Activated CD4-positive, alpha-beta T cell treated with anti-CD3 and anti-CD28 coated beads, Interleukin-2, amount 10 ng/mL, durations not matched to agents 7 days and 5 days (primary cell): ENCODE measurements at regions not wholly inside any gene's neighbourhood (a gene's known extent, or its start where the extent isn't known, plus 50 kb on each side); places are given as distances from the start of the nearest gene placed in this dataset.

Source experiments
- CTCF ChIA-PET: fragments of 350-600 bp; sonication (Branson Sonifier 250); formaldehyde crosslinking; loops from one replicate; lab custom pipeline; 2021; ENCODE audit warnings: antibody characterized with exemption; lab: Charles Lee
- POLR2A ChIA-PET: fragments of 350-600 bp; sonication (Branson Sonifier 250); formaldehyde crosslinking; loops from one replicate; lab custom pipeline; 2021; ENCODE audit warnings: antibody characterized with exemption; lab: Charles Lee
- DNase-seq: peaks from one replicate; pipeline ENCODE4 v3.0.0-alpha.2; 2020
- H3K27ac Mint-ChIP-seq: one replicate; pipeline ENCODE4 v1.8.0; 2021; ENCODE audit warnings: mild to moderate bottlenecking, moderate library complexity, mixed read lengths
- H3K27me3 Mint-ChIP-seq: one replicate; pipeline ENCODE4 v1.8.0; 2021; ENCODE audit warnings: mixed read lengths
- H3K36me3 Mint-ChIP-seq: one replicate; pipeline ENCODE4 v1.8.0; 2021; ENCODE audit warnings: low read depth, mixed read lengths
- H3K4me1 Mint-ChIP-seq: one replicate; pipeline ENCODE4 v1.8.0; 2021; ENCODE audit warnings: mixed read lengths
- H3K4me3 Mint-ChIP-seq: one replicate; pipeline ENCODE4 v1.8.0; 2021; ENCODE audit warnings: mild to moderate bottlenecking, moderate library complexity, mixed read lengths
- H3K9me3 Mint-ChIP-seq: one replicate; pipeline ENCODE4 v1.8.0; 2021; ENCODE audit warnings: mixed read lengths

DNA sequence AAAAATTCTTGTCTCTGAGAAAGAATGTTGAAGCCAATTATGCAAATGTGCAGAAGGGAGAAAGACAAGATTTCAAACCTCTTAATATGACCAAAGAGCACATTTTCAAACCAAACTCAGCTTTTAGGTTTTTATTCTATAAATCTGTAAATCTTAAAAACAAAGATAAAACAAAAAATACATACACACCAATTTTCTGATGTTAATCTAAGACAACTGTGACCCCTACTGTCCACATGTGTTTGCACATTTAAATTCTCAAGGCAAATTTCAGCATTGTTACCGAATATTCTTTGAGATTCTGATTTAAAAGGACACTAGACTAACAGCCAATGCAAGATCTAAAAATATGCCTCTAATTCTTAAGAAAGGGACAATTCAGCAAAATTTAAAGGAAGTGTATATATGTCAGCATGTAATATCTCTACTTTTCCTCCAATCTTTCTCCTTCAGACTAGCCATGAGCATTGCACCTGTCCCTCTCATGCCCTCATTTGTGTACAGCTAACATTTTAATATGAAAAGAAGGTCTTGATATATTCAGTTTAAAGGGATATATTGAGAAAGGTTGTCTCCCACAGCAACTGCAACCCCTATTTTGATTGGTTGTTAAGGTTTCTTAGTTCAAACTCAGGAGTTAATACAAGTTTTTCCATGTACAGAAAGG is 417.9 kb downstream of the IPMK start:
- Mint-ChIP-seq H3K27me3 (no peaks in the 10 kb centered on the region), H3K27ac (no peak overlapping the region), H3K4me3 (no peak overlapping the region), H3K36me3 (no peaks in the 10 kb centered on the region), H3K9me3 (no peaks in the 10 kb centered on the region), H3K4me1 (no peaks in the 10 kb centered on the region)
- ChIA-PET CTCF (no interaction called here), POLR2A (no interaction called here)
- no peak for DNase-seq

DNA sequence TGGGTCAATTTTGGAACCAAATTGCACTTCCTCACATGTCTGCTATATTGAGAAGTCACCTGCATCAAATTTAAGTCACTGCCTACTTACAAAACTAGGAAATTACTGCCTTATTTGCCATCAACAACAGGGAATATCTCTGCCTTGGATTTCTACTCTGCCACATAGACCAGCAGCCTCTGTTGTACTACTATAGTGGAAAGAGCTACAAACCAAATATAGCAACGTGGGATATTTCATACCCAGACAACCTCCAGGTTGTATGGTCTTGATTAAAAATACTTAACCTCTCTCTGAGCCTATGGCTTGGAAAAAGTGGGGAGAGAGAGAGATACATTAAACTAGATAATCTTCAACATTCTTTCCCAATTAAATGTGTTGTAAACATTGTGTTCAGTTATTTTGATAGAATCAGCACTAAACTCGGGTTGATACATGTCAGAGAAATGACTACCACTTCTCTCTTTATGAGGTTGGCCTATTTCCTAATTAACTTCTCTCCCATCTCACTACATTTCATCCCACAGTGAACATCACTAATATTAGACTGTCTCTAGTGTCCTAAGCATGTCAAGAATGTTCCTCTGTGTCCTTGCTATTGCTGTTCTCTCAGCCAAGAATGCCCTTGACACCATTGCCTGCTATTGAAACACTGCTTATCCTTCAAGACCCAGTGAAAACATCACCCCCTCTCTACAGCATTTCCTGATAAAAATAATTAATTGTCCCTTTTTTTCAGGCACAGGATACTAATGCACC is 421.2 kb downstream of the IPMK start:
- DNase-seq = no peak
- no peak overlapping the region for H3K27ac Mint-ChIP-seq
- POLR2A ChIA-PET = no interaction called here
- no peaks in the 10 kb centered on the region for H3K9me3 Mint-ChIP-seq
- H3K27me3 Mint-ChIP-seq = no peaks in the 10 kb centered on the region
- CTCF ChIA-PET = interaction anchor here (1.4 kb wide), 1 partner anchor 14 kb away, joined by 3 read pairs; no protein-coding TSS in a partner anchor
- H3K36me3 Mint-ChIP-seq = no peaks in the 10 kb centered on the region
- no peak overlapping the region for H3K4me3 Mint-ChIP-seq
- no peaks in the 10 kb centered on the region for H3K4me1 Mint-ChIP-seq

DNA sequence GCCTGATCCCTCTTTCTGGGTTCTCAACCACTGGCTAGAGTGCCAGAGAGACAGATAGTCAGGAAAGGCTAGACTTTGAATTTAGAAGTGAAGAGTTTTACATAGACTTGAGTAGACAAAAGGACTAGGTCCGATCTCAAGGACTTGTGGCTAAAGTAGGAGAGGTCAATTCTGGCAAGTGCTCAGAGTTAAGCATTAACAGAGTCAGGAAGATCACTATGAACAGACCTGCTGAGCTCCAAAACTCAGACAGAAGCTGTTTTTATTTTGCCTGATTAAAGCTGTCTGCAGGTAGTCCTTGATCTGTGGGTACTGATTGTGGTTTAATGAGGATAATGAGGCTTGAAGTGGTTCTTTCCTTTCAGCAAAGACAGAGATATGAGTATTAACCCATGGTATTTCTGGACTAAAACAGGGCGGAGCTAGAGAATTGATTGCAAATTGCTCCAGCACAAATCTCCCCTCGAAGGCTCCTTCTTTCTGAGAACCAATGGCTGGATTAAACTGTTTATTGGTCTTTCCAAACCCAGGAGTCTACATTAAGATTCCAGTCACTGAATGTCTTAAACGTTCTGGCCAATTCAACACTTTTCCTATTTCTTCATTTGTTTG is 423.2 kb downstream of the IPMK start:
- no peaks in the 10 kb centered on the region for H3K36me3 Mint-ChIP-seq
- peaks cover 12% of the 10 kb centered on the region for H3K9me3 Mint-ChIP-seq
- POLR2A ChIA-PET = no interaction called here
- no peak overlapping the region for H3K27ac Mint-ChIP-seq
- DNase-seq = no peak
- CTCF ChIA-PET = no interaction called here
- no peaks in the 10 kb centered on the region for H3K4me1 Mint-ChIP-seq
- no peak overlapping the region for H3K4me3 Mint-ChIP-seq
- no peaks in the 10 kb centered on the region for H3K27me3 Mint-ChIP-seq

DNA sequence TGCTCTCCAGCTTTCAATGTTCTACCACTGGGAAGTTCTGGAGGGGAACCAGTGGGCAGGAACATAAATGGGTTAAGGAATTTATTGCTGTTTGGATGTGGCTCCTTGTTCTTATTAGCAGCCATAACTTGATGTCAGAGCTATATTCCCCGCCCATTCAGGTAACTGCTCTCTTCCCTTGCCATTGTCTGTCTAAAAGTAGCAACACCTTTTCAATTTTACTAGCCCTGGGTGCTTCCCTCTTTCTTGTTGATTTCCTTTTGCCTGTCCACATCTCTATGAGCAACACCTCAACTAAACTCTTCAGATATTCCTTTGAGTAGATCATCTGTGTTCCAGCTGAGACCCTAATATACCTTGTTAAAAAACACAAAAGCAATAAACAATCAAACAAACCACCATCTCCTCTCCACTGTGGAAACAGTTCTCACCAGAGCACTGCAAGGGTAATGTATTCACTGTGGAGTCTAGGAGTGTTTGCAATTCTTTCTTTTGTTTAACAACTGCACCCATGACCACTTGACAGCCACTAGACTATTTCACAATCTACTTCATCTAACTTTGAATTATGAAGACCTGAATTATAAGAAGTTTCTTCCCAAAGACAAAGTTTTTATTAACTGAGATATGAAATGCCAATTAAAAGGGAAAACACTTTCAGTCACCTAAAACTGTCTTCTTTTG is 436.7 kb downstream of the IPMK start:
- no peaks in the 10 kb centered on the region for H3K9me3 Mint-ChIP-seq
- DNase-seq = no peak
- H3K36me3 Mint-ChIP-seq = no peaks in the 10 kb centered on the region
- ChIA-PET CTCF (no interaction called here), POLR2A (no interaction called here)
- H3K27ac Mint-ChIP-seq = no peak overlapping the region
- H3K27me3 Mint-ChIP-seq = no peaks in the 10 kb centered on the region
- no peak overlapping the region for H3K4me3 Mint-ChIP-seq
- H3K4me1 Mint-ChIP-seq = no peaks in the 10 kb centered on the region

DNA sequence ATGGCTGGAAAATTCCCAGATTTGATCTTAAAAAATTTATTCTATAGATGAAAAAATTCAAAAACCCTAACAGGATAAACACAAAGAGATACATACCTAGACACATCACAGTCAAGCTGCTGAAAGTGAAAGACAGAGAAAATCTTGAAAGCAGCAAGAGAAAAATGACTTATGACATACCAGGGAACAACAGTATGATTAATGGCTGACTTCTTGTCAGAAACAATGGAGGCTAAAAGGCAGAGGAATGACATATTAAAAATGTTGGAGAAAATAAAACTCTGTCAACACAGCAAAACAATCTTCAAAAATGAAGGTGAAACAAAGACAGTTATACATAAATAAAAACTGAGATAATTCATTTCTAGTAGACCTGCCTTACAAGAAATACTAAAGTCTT is 442.7 kb downstream of the IPMK start:
- no peak overlapping the region for H3K27ac Mint-ChIP-seq
- no peaks in the 10 kb centered on the region for H3K36me3 Mint-ChIP-seq
- no peaks in the 10 kb centered on the region for H3K4me1 Mint-ChIP-seq
- CTCF ChIA-PET = no interaction called here
- no peaks in the 10 kb centered on the region for H3K27me3 Mint-ChIP-seq
- no peak overlapping the region for H3K4me3 Mint-ChIP-seq
- POLR2A ChIA-PET = no interaction called here
- no peaks in the 10 kb centered on the region for H3K9me3 Mint-ChIP-seq
- no peak for DNase-seq

DNA sequence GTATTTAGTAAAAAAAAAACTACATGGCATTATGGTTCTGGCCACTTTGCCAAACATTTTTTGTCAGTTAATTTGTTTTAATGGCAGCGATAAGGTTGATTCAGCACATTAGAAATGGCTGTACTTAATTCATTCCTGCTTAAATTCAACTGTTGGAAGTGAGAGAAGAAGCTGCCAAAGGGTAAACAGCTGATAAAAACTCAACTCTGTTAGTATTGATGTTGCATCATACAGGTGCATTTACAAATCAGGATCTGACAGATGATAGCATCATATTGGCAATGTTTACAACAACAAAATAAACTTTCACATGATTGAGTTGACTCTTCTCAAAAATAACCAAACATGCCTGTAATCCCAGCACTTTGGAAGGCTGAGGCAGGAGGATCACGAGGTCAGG is 444.3 kb downstream of the IPMK start:
- no peak for DNase-seq
- Mint-ChIP-seq H3K36me3 (no peaks in the 10 kb centered on the region), H3K4me3 (no peak overlapping the region), H3K27ac (no peak overlapping the region), H3K9me3 (no peaks in the 10 kb centered on the region), H3K4me1 (no peaks in the 10 kb centered on the region), H3K27me3 (no peaks in the 10 kb centered on the region)
- ChIA-PET POLR2A (no interaction called here), CTCF (no interaction called here)

DNA sequence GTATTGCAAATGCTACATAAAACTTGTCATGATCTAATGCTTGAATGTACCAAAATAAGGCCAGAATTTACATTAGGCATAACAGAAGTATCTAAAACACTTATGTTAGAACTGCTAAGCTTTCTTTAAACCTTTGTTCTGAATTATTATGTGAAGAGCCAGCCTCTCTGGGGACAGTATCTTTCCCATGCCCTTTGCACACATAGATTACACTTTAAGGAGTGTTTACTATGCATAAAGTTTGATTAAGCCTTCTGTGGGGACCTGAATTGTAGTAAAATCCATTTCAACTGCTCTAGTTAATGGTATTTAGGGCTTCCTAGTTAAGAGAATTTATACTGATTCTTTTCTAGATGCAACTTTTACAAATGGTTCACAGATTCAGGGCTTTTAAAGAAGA is 444.7 kb downstream of the IPMK start:
- no peaks in the 10 kb centered on the region for H3K36me3 Mint-ChIP-seq
- no peak overlapping the region for H3K27ac Mint-ChIP-seq
- no peaks in the 10 kb centered on the region for H3K27me3 Mint-ChIP-seq
- H3K9me3 Mint-ChIP-seq = no peaks in the 10 kb centered on the region
- DNase-seq = no peak
- CTCF ChIA-PET = no interaction called here
- POLR2A ChIA-PET = no interaction called here
- H3K4me3 Mint-ChIP-seq = no peak overlapping the region
- no peaks in the 10 kb centered on the region for H3K4me1 Mint-ChIP-seq

DNA sequence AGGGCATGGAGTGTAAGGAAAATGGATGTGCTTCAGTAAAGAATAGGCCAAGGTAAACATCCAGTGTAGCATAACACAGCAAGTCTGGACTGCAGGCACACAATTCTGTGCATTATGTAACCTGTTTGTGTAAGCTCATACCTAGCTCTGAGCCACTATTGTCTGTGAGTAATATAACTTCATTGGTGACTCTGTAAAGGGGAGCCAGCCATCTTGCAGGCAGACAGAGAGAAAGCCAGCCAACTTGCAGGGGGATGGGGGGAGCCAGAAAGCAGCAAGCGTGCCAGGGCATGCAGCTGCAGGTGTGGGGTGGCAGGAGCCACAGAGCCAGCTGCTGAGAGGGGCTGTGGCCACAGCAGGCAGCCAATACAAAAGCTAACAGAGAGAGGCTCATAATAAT is 449.2 kb downstream of the IPMK start:
- ChIA-PET CTCF (interaction anchor here (1.2 kb wide), 1 partner anchor 11 kb away, joined by 4 read pairs; no protein-coding TSS in a partner anchor), POLR2A (no interaction called here)
- H3K27me3 Mint-ChIP-seq = no peaks in the 10 kb centered on the region
- H3K9me3 Mint-ChIP-seq = no peaks in the 10 kb centered on the region
- no peaks in the 10 kb centered on the region for H3K4me1 Mint-ChIP-seq
- H3K4me3 Mint-ChIP-seq = no peak overlapping the region
- H3K27ac Mint-ChIP-seq = no peak overlapping the region
- no peaks in the 10 kb centered on the region for H3K36me3 Mint-ChIP-seq
- no peak for DNase-seq

DNA sequence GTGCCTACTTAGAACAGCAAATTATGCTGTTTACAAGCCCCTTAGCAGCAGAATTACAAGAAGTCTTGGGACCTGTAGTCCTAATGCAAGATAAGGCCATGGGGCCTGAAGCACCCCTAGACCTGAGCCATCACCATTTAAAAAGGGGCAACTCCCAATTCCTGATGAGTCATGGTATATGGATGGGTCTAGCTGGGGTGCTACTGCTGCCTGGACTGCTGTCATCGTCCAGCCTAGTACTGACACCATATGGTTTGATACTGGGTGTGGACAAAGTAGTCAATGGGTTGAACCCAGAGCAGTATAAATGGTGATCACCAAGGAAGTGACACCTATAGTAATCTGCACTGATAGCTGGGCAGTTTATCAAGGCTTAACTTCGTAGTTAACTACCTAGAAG is 450.0 kb downstream of the IPMK start:
- Mint-ChIP-seq H3K36me3 (no peaks in the 10 kb centered on the region), H3K4me3 (no peak overlapping the region), H3K4me1 (no peaks in the 10 kb centered on the region), H3K27ac (no peak overlapping the region), H3K27me3 (no peaks in the 10 kb centered on the region), H3K9me3 (no peaks in the 10 kb centered on the region)
- ChIA-PET POLR2A (no interaction called here), CTCF (interaction anchor here (1.2 kb wide), 1 partner anchor 10 kb away, joined by 4 read pairs; no protein-coding TSS in a partner anchor)
- DNase-seq = no peak

DNA sequence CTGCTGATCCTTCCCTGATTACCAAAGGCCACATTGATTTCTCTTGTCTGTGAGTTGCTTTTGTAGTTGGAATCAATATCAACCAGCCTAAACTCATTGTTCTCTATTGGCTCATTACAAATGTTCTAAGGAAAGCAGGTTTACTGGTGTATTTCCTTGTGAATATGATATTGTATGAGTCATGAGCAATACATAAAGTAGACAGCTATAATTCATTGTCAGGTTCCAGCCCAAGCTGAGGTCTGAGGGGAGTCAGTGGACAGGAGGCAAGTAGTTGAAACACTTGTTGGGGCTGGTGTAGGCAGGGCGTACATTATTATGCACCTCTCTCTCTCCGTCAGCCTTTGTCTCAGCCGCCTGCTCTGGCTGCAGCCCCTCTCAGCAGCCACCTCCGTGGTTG is 451.7 kb downstream of the IPMK start:
- no peaks in the 10 kb centered on the region for H3K4me1 Mint-ChIP-seq
- CTCF ChIA-PET = no interaction called here
- no peak overlapping the region for H3K4me3 Mint-ChIP-seq
- H3K9me3 Mint-ChIP-seq = no peaks in the 10 kb centered on the region
- no peaks in the 10 kb centered on the region for H3K36me3 Mint-ChIP-seq
- no peak for DNase-seq
- no peak overlapping the region for H3K27ac Mint-ChIP-seq
- H3K27me3 Mint-ChIP-seq = no peaks in the 10 kb centered on the region
- POLR2A ChIA-PET = no interaction called here

DNA sequence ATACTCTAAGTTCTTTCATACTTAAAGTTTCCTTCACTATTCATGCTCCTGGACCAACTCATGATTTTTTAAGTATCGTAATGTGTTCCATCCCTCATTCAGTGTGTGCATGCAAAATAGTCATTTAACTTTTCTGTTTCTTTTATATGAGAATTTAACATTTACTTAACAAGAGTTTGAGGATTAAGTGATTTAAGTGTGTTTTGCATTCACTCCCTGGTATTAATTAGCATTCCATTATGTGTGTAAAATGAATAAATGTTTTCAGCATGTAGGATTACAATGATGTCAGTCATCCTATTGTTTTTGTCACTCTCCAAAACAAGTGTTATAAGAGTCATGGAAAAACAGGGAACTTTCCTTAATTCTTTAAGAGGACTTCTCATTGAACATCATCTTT is 457.7 kb downstream of the IPMK start:
- no peaks in the 10 kb centered on the region for H3K36me3 Mint-ChIP-seq
- POLR2A ChIA-PET = no interaction called here

DNA sequence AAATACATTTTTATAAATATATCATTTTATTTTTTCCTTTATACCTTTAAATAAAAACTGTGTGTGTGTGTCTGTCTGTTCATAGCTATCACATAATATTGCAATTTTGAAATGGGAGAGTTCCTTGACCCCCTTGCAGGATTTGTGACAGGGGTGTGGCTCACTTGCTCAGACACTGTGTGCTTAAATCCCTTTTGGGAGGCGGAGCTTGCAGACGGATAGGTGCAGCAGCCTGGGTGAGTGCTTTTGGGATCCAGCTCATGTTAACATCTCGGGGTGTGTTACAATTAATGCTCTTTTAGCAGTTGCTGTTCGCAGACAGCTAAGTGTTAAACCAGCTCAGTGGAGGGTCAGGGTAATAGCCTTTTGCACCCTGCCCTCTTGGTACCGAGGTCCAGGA is 459.8 kb downstream of the IPMK start:
- POLR2A ChIA-PET = no interaction called here
- H3K27me3 Mint-ChIP-seq = no peaks in the 10 kb centered on the region

More for the DNA sequence above, 457.7 kb downstream of the IPMK start:
- Mint-ChIP-seq H3K4me3 (no peak overlapping the region), H3K27me3 (no peaks in the 10 kb centered on the region), H3K27ac (no peak overlapping the region), H3K4me1 (no peaks in the 10 kb centered on the region), H3K9me3 (no peaks in the 10 kb centered on the region)
- CTCF ChIA-PET = no interaction called here
- no peak for DNase-seq

DNA sequence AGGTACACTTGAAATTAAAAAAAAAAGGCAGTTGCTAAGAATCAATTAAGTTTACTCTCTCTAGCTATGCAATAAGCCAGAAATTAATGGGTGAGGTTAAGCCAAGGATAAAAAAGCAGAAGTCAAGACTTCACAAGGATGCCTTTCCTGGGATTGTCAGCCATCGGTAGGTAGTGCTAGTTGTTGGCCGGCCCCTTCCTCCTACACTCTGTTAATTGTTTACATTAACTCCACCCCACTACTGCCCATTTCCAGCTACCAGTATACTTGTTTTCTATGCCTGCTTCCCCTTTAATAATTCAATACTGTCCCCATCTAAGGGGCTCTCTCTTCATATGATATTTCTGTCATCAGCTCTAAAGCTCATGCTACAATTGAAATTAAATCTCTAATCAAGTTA is 461.0 kb downstream of the IPMK start:
- H3K4me3 Mint-ChIP-seq = no peak overlapping the region
- POLR2A ChIA-PET = no interaction called here
- CTCF ChIA-PET = no interaction called here
- H3K4me1 Mint-ChIP-seq = no peaks in the 10 kb centered on the region
- H3K36me3 Mint-ChIP-seq = no peaks in the 10 kb centered on the region
- no peak for DNase-seq
- no peak overlapping the region for H3K27ac Mint-ChIP-seq
- H3K9me3 Mint-ChIP-seq = no peaks in the 10 kb centered on the region
- H3K27me3 Mint-ChIP-seq = no peaks in the 10 kb centered on the region

More for the DNA sequence above, 459.8 kb downstream of the IPMK start:
- CTCF ChIA-PET = interaction anchor here (1.2 kb wide), 1 partner anchor 11 kb away, joined by 4 read pairs; no protein-coding TSS in a partner anchor
- Mint-ChIP-seq H3K9me3 (no peaks in the 10 kb centered on the region), H3K27ac (no peak overlapping the region), H3K4me3 (no peak overlapping the region), H3K36me3 (no peaks in the 10 kb centered on the region), H3K4me1 (no peaks in the 10 kb centered on the region)
- no peak for DNase-seq
